Type B pancreatic cell (in vitro differentiated cells): ENCODE measurements at regions not wholly inside any gene's neighbourhood (a gene's known extent, or its start where the extent isn't known, plus 50 kb on each side); places are given as distances from the start of the nearest gene placed in this dataset.

Source experiments
- DNase-seq: peaks from one replicate; pipeline ENCODE4 v3.0.0; 2021; ENCODE audit warnings: mixed read lengths; ENCODE audit not compliant: unreplicated experiment; ENCODE audit errors: extremely low spot score
- H3K27ac Mint-ChIP-seq: 2 replicates; pipeline ENCODE4 v1.8.0; 2021; ENCODE audit warnings: mild to moderate bottlenecking, mixed read lengths
- H3K27me3 Mint-ChIP-seq: 2 replicates; pipeline ENCODE4 v1.8.0; 2021; ENCODE audit warnings: mixed read lengths
- H3K36me3 Mint-ChIP-seq: 2 replicates; pipeline ENCODE4 v1.8.0; 2021; ENCODE audit warnings: mixed read lengths
- H3K4me1 Mint-ChIP-seq: one replicate; pipeline ENCODE4 v1.8.0; 2021; ENCODE audit warnings: mixed read lengths; ENCODE audit not compliant: unreplicated experiment
- H3K4me3 Mint-ChIP-seq: 2 replicates; pipeline ENCODE4 v1.8.0; 2021; ENCODE audit warnings: mild to moderate bottlenecking, mixed read lengths
- H3K9me3 Mint-ChIP-seq: 2 replicates; pipeline ENCODE4 v1.8.0; 2021; ENCODE audit warnings: mixed read lengths
- CTCF ChIP-seq: fragments of 200-600 bp; sonication (generic); conservative IDR thresholded peaks from 2 replicates; pipeline ENCODE4 v1.5.0; 2021; ENCODE audit warnings: antibody characterized with exemption, mild to moderate bottlenecking

GRCh38 chr6:105453968-105454367, 51.1 kb upstream of the PREP start:
- Mint-ChIP-seq H3K27me3 (peaks cover 10% of the 10 kb centered on the region), H3K4me3 (no peak overlapping the region), H3K27ac (no peak overlapping the region), H3K4me1 (no peaks in the 10 kb centered on the region), H3K36me3 (no peaks in the 10 kb centered on the region), H3K9me3 (no peaks in the 10 kb centered on the region)
- DNase-seq = no peak
- no peak for TF ChIP-seq CTCF

DNA sequence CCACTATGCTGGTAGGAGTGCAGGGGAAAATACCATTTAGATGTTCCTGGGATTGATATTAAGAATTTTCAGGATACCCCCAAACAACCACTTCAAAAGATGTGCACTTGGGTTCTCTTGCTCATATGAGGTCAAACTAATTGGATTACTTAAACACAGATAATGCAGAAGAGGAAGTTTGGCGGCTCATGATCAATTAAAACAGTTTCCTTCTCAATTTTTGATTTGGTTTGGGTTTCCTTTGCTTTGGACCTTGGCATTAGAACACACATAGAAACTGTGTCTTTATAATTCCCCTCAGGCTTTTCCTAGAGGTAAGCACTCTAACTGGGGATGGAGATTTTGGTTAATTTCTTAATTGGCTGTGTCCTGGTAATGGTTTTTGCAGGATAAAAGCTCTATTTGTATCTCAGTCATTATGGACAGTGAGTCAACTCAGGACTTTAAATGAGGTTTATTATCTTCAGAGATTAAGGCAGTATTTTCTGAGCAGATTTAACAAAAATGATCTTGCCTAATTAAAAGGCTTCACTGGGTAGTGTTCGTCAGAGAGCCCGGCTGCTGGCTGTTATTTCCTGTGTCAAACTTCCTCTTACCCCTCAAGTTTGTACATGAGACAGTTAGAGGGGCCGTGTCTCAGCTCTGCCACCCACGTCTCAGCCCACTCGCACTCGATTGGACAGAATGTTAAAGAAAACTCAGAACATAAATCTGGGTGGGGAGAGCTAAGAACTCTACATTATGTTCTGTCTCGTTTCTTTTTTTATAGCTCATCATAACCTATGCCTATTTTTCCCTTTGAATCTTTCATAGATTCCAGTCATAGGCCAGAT, 50.3 kb upstream of the PREP start:
- no peak overlapping the region for H3K4me3 Mint-ChIP-seq

More for the DNA sequence above, 50.3 kb upstream of the PREP start:
- no peak for TF ChIP-seq CTCF
- H3K9me3 Mint-ChIP-seq = no peaks in the 10 kb centered on the region
- H3K27ac Mint-ChIP-seq = no peak overlapping the region
- H3K4me1 Mint-ChIP-seq = no peaks in the 10 kb centered on the region
- H3K36me3 Mint-ChIP-seq = no peaks in the 10 kb centered on the region
- DNase-seq = no peak
- H3K27me3 Mint-ChIP-seq = peaks cover 12% of the 10 kb centered on the region
